ENCODE measurements at regions not wholly inside any gene's neighbourhood (a gene's known extent, or its start where the extent isn't known, plus 50 kb on each side); places are given as distances from the start of the nearest gene placed in this dataset.

- POLR2A ChIA-PET: no interaction called here
- CTCF ChIA-PET: no interaction called here
- TF ChIP-seq ZNF280D (tag by site-specific recombination; IDR thresholded peaks at IDR 0.05) (no peak), PRDM6 (tag by site-specific recombination; IDR thresholded peaks at IDR 0.05) (no peak), ZNF449 (tag by site-specific recombination; IDR thresholded peaks at IDR 0.05) (no peak), ZNF184 (tag by site-specific recombination; IDR thresholded peaks at IDR 0.05) (no peak), ZNF398 (tag by site-specific recombination; IDR thresholded peaks at IDR 0.05) (no peak), KLF9 (tag by site-specific recombination; IDR thresholded peaks at IDR 0.05; ENCODE audit: low read depth) (no peak), ZBTB26 (tag by site-specific recombination; optimal IDR thresholded peaks at IDR 0.05) (no peak), ZNF670 (tag by site-specific recombination; IDR thresholded peaks at IDR 0.05; ENCODE audit: low read depth) (no peak), ZNF19 (tag by site-specific recombination; IDR thresholded peaks at IDR 0.05; ENCODE audit: low read depth) (no peak), PRDM10 (tag by site-specific recombination; IDR thresholded peaks at IDR 0.05) (no peak), SP7 (tag by site-specific recombination; IDR thresholded peaks at IDR 0.05) (no peak), ZNF148 (tag by site-specific recombination; IDR thresholded peaks at IDR 0.05; ENCODE audit: borderline replicate concordance) (no peak), WT1 (tag by site-specific recombination; IDR thresholded peaks at IDR 0.05) (no peak), INSM2 (tag by site-specific recombination; IDR thresholded peaks at IDR 0.05) (no peak), ZNF626 (tag by site-specific recombination; IDR thresholded peaks at IDR 0.05) (no peak)
Measured at GRCh38 chr1:166302989-166303758, 136.4 kb upstream of the FAM78B start.

More at GRCh38 chr1:166302989-166303758, 136.4 kb upstream of the FAM78B start:
- Histone ChIP-seq H3K4me3 (ENCODE audit: low read depth, low read length) (no peak overlapping the region), H3K36me3 (ENCODE audit: control insufficient read depth in 2 of 2, insufficient read depth in 1 of 2, low read length in 2 of 2) (no peaks in the 10 kb centered on the region), H3K4me1 (ENCODE audit: control insufficient read depth, insufficient read depth, low read length) (no peaks in the 10 kb centered on the region), H3K27ac (ENCODE audit: extremely low read depth, low read depth, low read length) (no peak overlapping the region), H3K9me3 (ENCODE audit: control insufficient read depth, insufficient read depth, low read depth, low read length) (no peaks in the 10 kb centered on the region)
